GM12864 (cell line): ENCODE measurements at regions not wholly inside any gene's neighbourhood (a gene's known extent, or its start where the extent isn't known, plus 50 kb on each side); places are given as distances from the start of the nearest gene placed in this dataset.

Experiments
- DNase-seq: peaks from one replicate; pipeline ENCODE4 v3.0.0-alpha.2; 2011; ENCODE audit warnings: low read depth
- H3K4me3 ChIP-seq: 2 replicates; pipeline ENCODE4 v1.5.1; 2011; ENCODE audit warnings: mild to moderate bottlenecking, low read depth, low read length, control low read depth
- TF ChIP-seq, protein P1 (sequence below): IDR thresholded peaks from 2 replicates; pipeline ENCODE4 v1.5.1; 2011; ENCODE audit warnings: low read depth, mild to moderate bottlenecking, moderate library complexity, low read length, control low read depth, inconsistent platforms; ENCODE audit errors: missing control alignments

DNA sequence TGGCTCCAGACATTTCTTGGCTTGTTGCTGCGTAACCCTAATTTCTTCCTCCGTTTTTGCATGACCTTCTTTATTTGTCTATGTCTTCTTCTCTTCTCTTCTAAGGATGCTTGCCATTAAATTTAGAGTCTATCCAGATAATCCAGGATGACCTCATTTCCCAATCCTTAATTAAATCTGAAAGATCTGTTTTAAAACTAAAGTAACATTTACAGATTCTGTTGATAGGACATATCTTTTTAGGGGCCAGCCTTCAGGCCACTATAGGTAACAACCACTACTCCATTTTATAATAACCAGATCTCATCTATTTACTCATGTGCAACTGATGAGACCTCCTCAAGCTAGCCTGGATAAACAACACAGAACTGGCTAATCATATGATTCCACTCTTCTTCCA lies 490.5 kb upstream of the SLC10A2 start:
- H3K4me3 ChIP-seq, result no peak overlapping the region
- DNase-seq, result no peak
- TF ChIP-seq, protein P1, sequence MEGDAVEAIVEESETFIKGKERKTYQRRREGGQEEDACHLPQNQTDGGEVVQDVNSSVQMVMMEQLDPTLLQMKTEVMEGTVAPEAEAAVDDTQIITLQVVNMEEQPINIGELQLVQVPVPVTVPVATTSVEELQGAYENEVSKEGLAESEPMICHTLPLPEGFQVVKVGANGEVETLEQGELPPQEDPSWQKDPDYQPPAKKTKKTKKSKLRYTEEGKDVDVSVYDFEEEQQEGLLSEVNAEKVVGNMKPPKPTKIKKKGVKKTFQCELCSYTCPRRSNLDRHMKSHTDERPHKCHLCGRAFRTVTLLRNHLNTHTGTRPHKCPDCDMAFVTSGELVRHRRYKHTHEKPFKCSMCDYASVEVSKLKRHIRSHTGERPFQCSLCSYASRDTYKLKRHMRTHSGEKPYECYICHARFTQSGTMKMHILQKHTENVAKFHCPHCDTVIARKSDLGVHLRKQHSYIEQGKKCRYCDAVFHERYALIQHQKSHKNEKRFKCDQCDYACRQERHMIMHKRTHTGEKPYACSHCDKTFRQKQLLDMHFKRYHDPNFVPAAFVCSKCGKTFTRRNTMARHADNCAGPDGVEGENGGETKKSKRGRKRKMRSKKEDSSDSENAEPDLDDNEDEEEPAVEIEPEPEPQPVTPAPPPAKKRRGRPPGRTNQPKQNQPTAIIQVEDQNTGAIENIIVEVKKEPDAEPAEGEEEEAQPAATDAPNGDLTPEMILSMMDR, result no peak

DNA sequence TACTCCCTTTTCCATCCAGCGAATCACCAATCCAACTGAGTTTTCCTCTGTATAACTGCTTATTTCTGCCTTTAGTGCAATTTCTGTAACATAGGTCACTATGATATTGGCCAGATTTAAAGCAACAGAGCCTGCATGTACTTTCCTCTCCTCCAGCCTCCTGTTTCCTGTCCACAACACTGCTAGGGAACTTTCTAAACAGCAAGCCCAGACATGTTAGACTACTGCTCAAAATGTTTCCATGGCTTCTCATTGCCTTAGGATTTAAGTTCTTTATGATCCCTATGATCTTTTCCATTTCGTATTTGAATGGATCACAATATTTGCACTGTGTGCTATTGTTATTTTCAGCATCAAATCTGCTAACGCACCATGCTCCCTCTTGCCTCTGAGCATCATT lies 481.7 kb upstream of the SLC10A2 start:
- no peak for DNase-seq
- no peak overlapping the region for H3K4me3 ChIP-seq
- TF ChIP-seq, protein P1, result no peak

GRCh38 chr13:103546271-103546670 lies 480.1 kb upstream of the SLC10A2 start:
- H3K4me3 ChIP-seq, result no peak overlapping the region
- DNase-seq, result no peak
- TF ChIP-seq, protein P1, result no peak

- no peak overlapping the region for H3K4me3 ChIP-seq
- DNase-seq, result no peak
- TF ChIP-seq, protein P1, result no peak
Measured at GRCh38 chr13:103542648-103543047, 476.4 kb upstream of the SLC10A2 start.

DNA sequence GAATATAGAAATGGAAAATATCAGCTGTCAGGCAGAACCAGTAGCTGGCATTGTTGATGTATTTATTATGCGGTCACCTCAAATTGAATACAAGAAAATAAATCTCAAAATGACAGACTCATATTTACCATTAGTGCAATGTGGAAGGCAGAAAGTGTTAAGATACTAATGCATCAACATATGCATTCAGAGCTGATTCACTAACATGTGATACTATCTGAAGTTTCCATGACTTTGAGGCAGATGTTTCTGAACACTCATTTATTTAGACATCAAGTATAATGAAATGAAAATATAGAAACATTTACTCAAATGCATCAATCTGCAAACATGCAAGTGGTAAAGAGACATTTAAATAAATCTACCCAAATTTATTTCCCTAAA lies 474.2 kb upstream of the SLC10A2 start:
- DNase-seq, result no peak
- TF ChIP-seq, protein P1, result no peak
- H3K4me3 ChIP-seq, result no peak overlapping the region

- no peak overlapping the region for H3K4me3 ChIP-seq
- TF ChIP-seq, protein P1, result no peak
- DNase-seq, result no peak
Measured at GRCh38 chr13:103539721-103540381, 473.6 kb upstream of the SLC10A2 start.

DNA sequence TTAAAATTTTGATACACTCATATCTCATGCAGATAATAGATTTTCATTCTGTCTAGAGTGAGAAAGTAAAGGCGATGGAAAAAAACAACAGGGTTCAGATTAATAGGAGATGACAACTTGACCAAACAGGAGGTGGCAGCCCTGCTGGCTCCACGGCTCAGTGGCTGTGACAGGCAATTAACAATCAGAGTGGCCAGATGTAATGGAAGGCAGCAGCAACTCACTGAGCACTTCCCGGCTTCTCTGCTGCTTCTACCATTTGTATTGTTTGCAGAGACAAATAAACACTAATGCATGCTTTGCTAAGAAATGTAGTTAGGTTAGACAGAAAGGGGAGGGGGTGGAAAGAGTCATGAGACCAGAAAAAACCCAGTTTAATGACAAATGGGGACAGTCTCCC lies 473.0 kb upstream of the SLC10A2 start:
- no peak for DNase-seq
- H3K4me3 ChIP-seq, result no peak overlapping the region
- TF ChIP-seq, protein P1, result no peak
